ENCODE measurements at regions not wholly inside any gene's neighbourhood (a gene's known extent, or its start where the extent isn't known, plus 50 kb on each side); places are given as distances from the start of the nearest gene placed in this dataset.

- Histone ChIP-seq H2AFZ (0 out of 2 replicates have a peak overlapping the region, but pooled peaks have one; percentile 0), H3K4me2 (no peak overlapping the region), H4K20me1 (replicated peaks; ENCODE audit: insufficient read depth) (no peaks in the 10 kb centered on the region), H3K27ac (ENCODE audit: low read depth) (no peak overlapping the region), H3K4me3 (no peak overlapping the region), H3K27me3 (ENCODE audit: insufficient read depth) (no peaks in the 10 kb centered on the region), H3K4me1 (ENCODE audit: insufficient read depth) (peaks cover 9% of the 10 kb centered on the region; the same call in 1 of the 2 replicates), H3K79me2 (replicated peaks; ENCODE audit: insufficient read depth) (no peaks in the 10 kb centered on the region), H3K9me2 (ENCODE audit: insufficient read depth) (no peaks in the 10 kb centered on the region), H3K36me3 (ENCODE audit: insufficient read depth) (no peaks in the 10 kb centered on the region), H3F3A (replicated peaks; ENCODE audit: low read depth) (no peaks in the 10 kb centered on the region)
- Mint-ChIP-seq H3K36me3 (ENCODE audit: low read depth) (peaks cover 3% of the 10 kb centered on the region; the same call in 1 of the 3 replicates), H3K27ac (no peak overlapping the region), H3K4me3 (no peak overlapping the region), H3K4me1 (peaks cover 15% of the 10 kb centered on the region), H3K27me3 (ENCODE audit: insufficient read depth, low read depth, poor library complexity) (peaks cover 2% of the 10 kb centered on the region), H3K9me3 (peaks cover 3% of the 10 kb centered on the region; the same call in 2 of the 3 replicates)
- peak; percentile 51 for DNase-seq (ENCODE audit: low spot score)
- TF ChIP-seq, protein P1, sequence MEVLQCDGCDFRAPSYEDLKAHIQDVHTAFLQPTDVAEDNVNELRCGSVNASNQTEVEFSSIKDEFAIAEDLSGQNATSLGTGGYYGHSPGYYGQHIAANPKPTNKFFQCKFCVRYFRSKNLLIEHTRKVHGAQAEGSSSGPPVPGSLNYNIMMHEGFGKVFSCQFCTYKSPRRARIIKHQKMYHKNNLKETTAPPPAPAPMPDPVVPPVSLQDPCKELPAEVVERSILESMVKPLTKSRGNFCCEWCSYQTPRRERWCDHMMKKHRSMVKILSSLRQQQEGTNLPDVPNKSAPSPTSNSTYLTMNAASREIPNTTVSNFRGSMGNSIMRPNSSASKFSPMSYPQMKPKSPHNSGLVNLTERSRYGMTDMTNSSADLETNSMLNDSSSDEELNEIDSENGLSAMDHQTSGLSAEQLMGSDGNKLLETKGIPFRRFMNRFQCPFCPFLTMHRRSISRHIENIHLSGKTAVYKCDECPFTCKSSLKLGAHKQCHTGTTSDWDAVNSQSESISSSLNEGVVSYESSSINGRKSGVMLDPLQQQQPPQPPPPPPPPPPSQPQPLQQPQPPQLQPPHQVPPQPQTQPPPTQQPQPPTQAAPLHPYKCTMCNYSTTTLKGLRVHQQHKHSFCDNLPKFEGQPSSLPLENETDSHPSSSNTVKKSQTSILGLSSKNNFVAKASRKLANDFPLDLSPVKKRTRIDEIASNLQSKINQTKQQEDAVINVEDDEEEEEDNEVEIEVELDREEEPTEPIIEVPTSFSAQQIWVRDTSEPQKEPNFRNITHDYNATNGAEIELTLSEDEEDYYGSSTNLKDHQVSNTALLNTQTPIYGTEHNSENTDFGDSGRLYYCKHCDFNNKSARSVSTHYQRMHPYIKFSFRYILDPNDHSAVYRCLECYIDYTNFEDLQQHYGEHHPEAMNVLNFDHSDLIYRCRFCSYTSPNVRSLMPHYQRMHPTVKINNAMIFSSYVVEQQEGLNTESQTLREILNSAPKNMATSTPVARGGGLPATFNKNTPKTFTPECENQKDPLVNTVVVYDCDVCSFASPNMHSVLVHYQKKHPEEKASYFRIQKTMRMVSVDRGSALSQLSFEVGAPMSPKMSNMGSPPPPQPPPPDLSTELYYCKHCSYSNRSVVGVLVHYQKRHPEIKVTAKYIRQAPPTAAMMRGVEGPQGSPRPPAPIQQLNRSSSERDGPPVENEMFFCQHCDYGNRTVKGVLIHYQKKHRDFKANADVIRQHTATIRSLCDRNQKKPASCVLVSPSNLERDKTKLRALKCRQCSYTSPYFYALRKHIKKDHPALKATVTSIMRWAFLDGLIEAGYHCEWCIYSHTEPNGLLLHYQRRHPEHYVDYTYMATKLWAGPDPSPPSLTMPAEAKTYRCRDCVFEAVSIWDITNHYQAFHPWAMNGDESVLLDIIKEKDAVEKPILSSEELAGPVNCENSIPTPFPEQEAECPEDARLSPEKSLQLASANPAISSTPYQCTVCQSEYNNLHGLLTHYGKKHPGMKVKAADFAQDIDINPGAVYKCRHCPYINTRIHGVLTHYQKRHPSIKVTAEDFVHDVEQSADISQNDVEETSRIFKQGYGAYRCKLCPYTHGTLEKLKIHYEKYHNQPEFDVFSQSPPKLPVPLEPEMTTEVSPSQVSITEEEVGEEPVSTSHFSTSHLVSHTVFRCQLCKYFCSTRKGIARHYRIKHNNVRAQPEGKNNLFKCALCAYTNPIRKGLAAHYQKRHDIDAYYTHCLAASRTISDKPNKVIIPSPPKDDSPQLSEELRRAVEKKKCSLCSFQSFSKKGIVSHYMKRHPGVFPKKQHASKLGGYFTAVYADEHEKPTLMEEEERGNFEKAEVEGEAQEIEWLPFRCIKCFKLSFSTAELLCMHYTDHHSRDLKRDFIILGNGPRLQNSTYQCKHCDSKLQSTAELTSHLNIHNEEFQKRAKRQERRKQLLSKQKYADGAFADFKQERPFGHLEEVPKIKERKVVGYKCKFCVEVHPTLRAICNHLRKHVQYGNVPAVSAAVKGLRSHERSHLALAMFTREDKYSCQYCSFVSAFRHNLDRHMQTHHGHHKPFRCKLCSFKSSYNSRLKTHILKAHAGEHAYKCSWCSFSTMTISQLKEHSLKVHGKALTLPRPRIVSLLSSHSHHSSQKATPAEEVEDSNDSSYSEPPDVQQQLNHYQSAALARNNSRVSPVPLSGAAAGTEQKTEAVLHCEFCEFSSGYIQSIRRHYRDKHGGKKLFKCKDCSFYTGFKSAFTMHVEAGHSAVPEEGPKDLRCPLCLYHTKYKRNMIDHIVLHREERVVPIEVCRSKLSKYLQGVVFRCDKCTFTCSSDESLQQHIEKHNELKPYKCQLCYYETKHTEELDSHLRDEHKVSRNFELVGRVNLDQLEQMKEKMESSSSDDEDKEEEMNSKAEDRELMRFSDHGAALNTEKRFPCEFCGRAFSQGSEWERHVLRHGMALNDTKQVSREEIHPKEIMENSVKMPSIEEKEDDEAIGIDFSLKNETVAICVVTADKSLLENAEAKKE (CRISPR knock-in tag; IDR thresholded peaks at IDR 0.05) = no peak
- TF ChIP-seq, protein P2, sequence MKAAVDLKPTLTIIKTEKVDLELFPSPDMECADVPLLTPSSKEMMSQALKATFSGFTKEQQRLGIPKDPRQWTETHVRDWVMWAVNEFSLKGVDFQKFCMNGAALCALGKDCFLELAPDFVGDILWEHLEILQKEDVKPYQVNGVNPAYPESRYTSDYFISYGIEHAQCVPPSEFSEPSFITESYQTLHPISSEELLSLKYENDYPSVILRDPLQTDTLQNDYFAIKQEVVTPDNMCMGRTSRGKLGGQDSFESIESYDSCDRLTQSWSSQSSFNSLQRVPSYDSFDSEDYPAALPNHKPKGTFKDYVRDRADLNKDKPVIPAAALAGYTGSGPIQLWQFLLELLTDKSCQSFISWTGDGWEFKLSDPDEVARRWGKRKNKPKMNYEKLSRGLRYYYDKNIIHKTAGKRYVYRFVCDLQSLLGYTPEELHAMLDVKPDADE (IDR thresholded peaks at IDR 0.05) = no peak
- TF ChIP-seq JUNB (IDR thresholded peaks at IDR 0.05; ENCODE audit: unreplicated experiment) (no peak), POLR2AphosphoS5 (IDR thresholded peaks at IDR 0.05; ENCODE audit: low read depth) (no peak), ZNF114 (CRISPR knock-in tag; IDR thresholded peaks at IDR 0.05) (no peak), EZH2 (IDR thresholded peaks at IDR 0.05; ENCODE audit: low read depth, unreplicated experiment) (no peak), NANOG (IDR thresholded peaks at IDR 0.05; ENCODE audit: borderline replicate concordance) (no peak), REST (IDR thresholded peaks at IDR 0.05; ENCODE audit: unreplicated experiment) (no peak), ZNF331 (CRISPR knock-in tag; IDR thresholded peaks at IDR 0.05; ENCODE audit: low read depth) (no peak), STAT1 (IDR thresholded peaks at IDR 0.05; ENCODE audit: unreplicated experiment) (no peak), CREB1 (CRISPR knock-in tag; IDR thresholded peaks at IDR 0.05; ENCODE audit: low read depth) (no peak)
- TF ChIP-seq, protein P3, sequence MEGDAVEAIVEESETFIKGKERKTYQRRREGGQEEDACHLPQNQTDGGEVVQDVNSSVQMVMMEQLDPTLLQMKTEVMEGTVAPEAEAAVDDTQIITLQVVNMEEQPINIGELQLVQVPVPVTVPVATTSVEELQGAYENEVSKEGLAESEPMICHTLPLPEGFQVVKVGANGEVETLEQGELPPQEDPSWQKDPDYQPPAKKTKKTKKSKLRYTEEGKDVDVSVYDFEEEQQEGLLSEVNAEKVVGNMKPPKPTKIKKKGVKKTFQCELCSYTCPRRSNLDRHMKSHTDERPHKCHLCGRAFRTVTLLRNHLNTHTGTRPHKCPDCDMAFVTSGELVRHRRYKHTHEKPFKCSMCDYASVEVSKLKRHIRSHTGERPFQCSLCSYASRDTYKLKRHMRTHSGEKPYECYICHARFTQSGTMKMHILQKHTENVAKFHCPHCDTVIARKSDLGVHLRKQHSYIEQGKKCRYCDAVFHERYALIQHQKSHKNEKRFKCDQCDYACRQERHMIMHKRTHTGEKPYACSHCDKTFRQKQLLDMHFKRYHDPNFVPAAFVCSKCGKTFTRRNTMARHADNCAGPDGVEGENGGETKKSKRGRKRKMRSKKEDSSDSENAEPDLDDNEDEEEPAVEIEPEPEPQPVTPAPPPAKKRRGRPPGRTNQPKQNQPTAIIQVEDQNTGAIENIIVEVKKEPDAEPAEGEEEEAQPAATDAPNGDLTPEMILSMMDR (conservative IDR thresholded peaks at IDR 0.05; ENCODE audit: low read depth in 2 of 2) = no peak
- ATAC-seq = peak; percentile 56
Observed at GRCh38 chr20:7302250-7302649, 534.8 kb downstream of the BMP2 start.

All from GM23338 (cell line).